Liver (tissue), 7 donors: ENCODE measurements at regions not wholly inside any gene's neighbourhood (a gene's known extent, or its start where the extent isn't known, plus 50 kb on each side); places are given as distances from the start of the nearest gene placed in this dataset.

Source experiments
- DNase-seq: peaks from one replicate; pipeline ENCODE4 v3.0.0-alpha.2; 2017; ENCODE audit warnings: low spot score
- H3K27ac ChIP-seq, 2 donors: one replicate each; pipeline ENCODE4 v1.7.0; 2013; ENCODE audit warnings: inconsistent platforms in 2 of 2, low read length in 2 of 2, control low read depth in 1 of 2, low read depth in 1 of 2, mild to moderate bottlenecking in 1 of 2
- H3K27me3 ChIP-seq, 4 donors: one replicate each; pipeline versions ENCODE4 v1.6.1 to v1.7.0; 2013; ENCODE audit warnings: low read length in 3 of 4, inconsistent platforms in 1 of 4, mild to moderate bottlenecking in 1 of 4, moderate library complexity in 1 of 4; ENCODE audit not compliant: control insufficient read depth in 4 of 4, insufficient read depth in 4 of 4
- H3K36me3 ChIP-seq, 4 donors: one replicate each; pipeline versions ENCODE4 v1.6.1 to v1.7.0; 2013; ENCODE audit warnings: low read length in 3 of 4, mild to moderate bottlenecking in 3 of 4, low read depth in 1 of 4, moderate library complexity in 1 of 4; ENCODE audit not compliant: control insufficient read depth in 4 of 4, insufficient read depth in 3 of 4
- H3K4me1 ChIP-seq, 4 donors: one replicate each; pipeline versions ENCODE4 v1.6.1 to v1.7.0; 2013; ENCODE audit warnings: low read length in 3 of 4, mild to moderate bottlenecking in 3 of 4, moderate library complexity in 1 of 4; ENCODE audit not compliant: control insufficient read depth in 4 of 4, insufficient read depth in 4 of 4
- H3K4me3 ChIP-seq, 3 donors: one replicate each; pipeline versions ENCODE4 v1.6.1 to v1.7.0; 2013; ENCODE audit warnings: low read length in 3 of 3, control low read depth in 1 of 3, low read depth in 1 of 3, mild to moderate bottlenecking in 1 of 3
- H3K9ac ChIP-seq, 2 donors: one replicate each; pipeline ENCODE4 v1.7.0; 2013; ENCODE audit warnings: low read length in 2 of 2, mild to moderate bottlenecking in 2 of 2, moderate library complexity in 2 of 2, control low read depth in 1 of 2, low read depth in 1 of 2
- H3K9me3 ChIP-seq, 4 donors: one replicate each; pipeline versions ENCODE4 v1.6.1 to v1.7.0; 2013; ENCODE audit warnings: low read length in 3 of 4; ENCODE audit not compliant: control insufficient read depth in 4 of 4
- EGR1 ChIP-seq, 2 donors: IDR thresholded peaks; 2 replicates each; pipeline ENCODE4 v1.6.1; 2016 to 2018; ENCODE audit warnings: antibody characterized with exemption in 2 of 2, low read depth in 2 of 2
- GABPA ChIP-seq, 2 donors: IDR thresholded peaks in 1 of 2; conservative IDR thresholded peaks in 1 of 2; 2 replicates each; pipeline ENCODE4 v1.6.1; 2016; ENCODE audit warnings: antibody characterized with exemption in 2 of 2, mild to moderate bottlenecking in 1 of 2, moderate library complexity in 1 of 2
- HNF4A ChIP-seq, 2 donors: conservative IDR thresholded peaks; 2 replicates each; pipeline ENCODE4 v1.6.1; 2016; ENCODE audit warnings: antibody characterized with exemption in 2 of 2, mild to moderate bottlenecking in 2 of 2
- HNF4G ChIP-seq: IDR thresholded peaks from 2 replicates; pipeline ENCODE4 v1.6.1; 2016; ENCODE audit warnings: antibody characterized with exemption
- JUND ChIP-seq, 2 donors: IDR thresholded peaks; 2 replicates each; pipeline ENCODE4 v1.6.1; 2016; ENCODE audit warnings: antibody characterized with exemption in 2 of 2
- NR2F2 ChIP-seq: IDR thresholded peaks from 2 replicates; pipeline ENCODE4 v1.6.1; 2016; ENCODE audit warnings: antibody characterized with exemption
- RXRA ChIP-seq, 2 donors: IDR thresholded peaks; 2 replicates each; pipeline ENCODE4 v1.6.1; 2017 to 2018; ENCODE audit warnings: antibody characterized with exemption in 2 of 2, mild to moderate bottlenecking in 1 of 2
- SP1 ChIP-seq: IDR thresholded peaks from 2 replicates; pipeline ENCODE4 v1.6.1; 2018; ENCODE audit warnings: antibody characterized with exemption, mild to moderate bottlenecking
- TAF1 ChIP-seq: conservative IDR thresholded peaks from 2 replicates; pipeline ENCODE4 v1.6.1; 2016; ENCODE audit warnings: antibody characterized with exemption, mild to moderate bottlenecking
- YY1 ChIP-seq: IDR thresholded peaks from 2 replicates; pipeline ENCODE4 v1.6.1; 2016; ENCODE audit warnings: antibody characterized with exemption, mild to moderate bottlenecking
- WGBS: extraction: QIAGEN DNeasy Blood & Tissue Kit; methylation state at CpG from one replicate; pipeline ENCODE4 v1.1.7; 2013; 5-methylcytosine and 5-hydroxymethylcytosine counted together
- TF ChIP-seq, protein P1 (sequence below): IDR thresholded peaks from 2 replicates; pipeline ENCODE4 v1.6.1; 2016; ENCODE audit warnings: antibody characterized with exemption
- TF ChIP-seq, protein P2 (sequence below): IDR thresholded peaks from 2 replicates; pipeline ENCODE4 v1.6.1; 2016; ENCODE audit warnings: antibody characterized with exemption
- TF ChIP-seq, protein P3 (sequence below): IDR thresholded peaks from 2 replicates; pipeline ENCODE4 v1.6.1; 2016; ENCODE audit warnings: antibody characterized with exemption, mild to moderate bottlenecking
- TF ChIP-seq, protein P4 (sequence below): IDR thresholded peaks from 2 replicates; pipeline ENCODE4 v1.6.1; 2016; ENCODE audit warnings: antibody characterized with exemption
- donor health status: healthy.
- donor health status: healthy.
- donor health status: healthy.
- donor health status: healthy.

DNA sequence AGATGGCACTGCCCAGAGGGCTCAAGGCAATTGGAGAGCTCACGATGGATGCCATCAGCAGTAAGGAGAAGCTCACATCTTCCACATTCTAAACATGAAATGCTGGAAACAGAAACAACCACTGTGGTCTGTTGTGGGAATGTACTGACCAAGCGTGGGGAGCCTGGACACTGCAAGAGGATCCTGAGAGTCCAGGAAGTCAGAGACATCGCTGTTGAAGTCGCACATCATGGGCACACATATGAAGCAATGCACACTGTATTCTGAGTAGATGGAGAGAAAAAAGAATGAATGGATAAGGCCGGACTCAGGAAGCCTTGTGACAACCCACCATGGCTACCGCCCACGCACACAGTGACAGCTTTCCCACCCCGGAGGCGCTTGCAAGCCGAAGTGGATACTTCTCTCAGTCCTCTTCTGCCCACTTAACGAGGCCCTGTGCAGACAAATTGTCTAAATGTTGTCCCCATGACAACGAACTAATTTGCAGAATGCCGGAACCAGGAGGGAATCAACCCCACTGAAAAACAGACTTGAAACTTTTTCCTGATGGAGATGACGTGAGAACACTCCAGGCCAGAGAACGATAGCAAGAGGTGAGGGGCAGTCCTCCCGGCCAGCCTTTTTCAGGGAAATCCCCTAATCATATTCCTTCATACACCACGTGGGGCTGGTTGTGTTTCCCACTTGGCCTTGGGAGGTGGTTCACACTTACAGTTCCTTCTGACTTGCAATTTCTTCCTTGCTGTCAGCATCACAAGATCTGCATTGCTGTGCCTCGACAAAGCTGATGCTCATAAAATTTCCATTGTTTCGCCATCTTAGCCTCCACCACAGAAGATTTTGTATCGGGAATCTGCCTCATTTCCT lies 109.6 kb upstream of the SERP2 start:
- WGBS = 86% methylated on average over 20 of the region's 20 CpGs
- Histone ChIP-seq H3K27me3 (no peaks in the 10 kb centered on the region), H3K4me3 (no peak overlapping the region), H3K9me3 (no peaks in the 10 kb centered on the region), H3K36me3 (no peaks in the 10 kb centered on the region), H3K27ac (no peak overlapping the region), H3K4me1 (no peaks in the 10 kb centered on the region), H3K9ac (no peak overlapping the region)
- no peak for DNase-seq
- TF ChIP-seq, protein P1, sequence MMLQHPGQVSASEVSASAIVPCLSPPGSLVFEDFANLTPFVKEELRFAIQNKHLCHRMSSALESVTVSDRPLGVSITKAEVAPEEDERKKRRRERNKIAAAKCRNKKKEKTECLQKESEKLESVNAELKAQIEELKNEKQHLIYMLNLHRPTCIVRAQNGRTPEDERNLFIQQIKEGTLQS = no peak
- TF ChIP-seq, protein P2, sequence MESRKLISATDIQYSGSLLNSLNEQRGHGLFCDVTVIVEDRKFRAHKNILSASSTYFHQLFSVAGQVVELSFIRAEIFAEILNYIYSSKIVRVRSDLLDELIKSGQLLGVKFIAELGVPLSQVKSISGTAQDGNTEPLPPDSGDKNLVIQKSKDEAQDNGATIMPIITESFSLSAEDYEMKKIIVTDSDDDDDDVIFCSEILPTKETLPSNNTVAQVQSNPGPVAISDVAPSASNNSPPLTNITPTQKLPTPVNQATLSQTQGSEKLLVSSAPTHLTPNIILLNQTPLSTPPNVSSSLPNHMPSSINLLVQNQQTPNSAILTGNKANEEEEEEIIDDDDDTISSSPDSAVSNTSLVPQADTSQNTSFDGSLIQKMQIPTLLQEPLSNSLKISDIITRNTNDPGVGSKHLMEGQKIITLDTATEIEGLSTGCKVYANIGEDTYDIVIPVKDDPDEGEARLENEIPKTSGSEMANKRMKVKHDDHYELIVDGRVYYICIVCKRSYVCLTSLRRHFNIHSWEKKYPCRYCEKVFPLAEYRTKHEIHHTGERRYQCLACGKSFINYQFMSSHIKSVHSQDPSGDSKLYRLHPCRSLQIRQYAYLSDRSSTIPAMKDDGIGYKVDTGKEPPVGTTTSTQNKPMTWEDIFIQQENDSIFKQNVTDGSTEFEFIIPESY = no peak
- TF ChIP-seq RXRA (IDR thresholded peaks at IDR 0.05) (no peak), GABPA (IDR thresholded peaks at IDR 0.05 in 1 of 2, conservative IDR thresholded peaks at IDR 0.05 in 1 of 2) (no peak), EGR1 (IDR thresholded peaks at IDR 0.05; ENCODE audit: low read depth in 2 of 2) (no peak)

DNA sequence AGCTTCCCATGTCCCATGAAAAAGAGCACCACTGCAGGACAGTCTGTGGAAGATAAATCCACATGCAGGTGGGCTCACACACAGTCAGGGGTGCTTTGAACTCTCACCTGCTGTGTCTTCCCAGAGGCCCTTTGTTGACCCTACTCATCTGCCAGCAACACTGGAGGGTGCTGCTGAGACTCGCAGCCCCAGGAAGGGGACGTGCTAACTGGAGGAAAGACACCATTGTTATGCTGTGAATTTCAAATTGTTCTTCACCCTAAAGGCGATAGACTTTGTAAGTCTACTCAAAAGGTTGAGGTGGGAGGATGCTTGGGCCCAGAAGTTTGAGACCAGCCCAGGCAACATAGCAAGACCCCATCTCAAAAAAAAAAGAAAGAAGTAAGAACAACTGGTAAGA lies 107.3 kb upstream of the SERP2 start:
- WGBS = 87% methylated on average over 3 of the region's 3 CpGs
- Histone ChIP-seq H3K27me3 (no peaks in the 10 kb centered on the region), H3K4me3 (no peak overlapping the region), H3K27ac (no peak overlapping the region), H3K36me3 (no peaks in the 10 kb centered on the region), H3K9me3 (no peaks in the 10 kb centered on the region), H3K4me1 (no peaks in the 10 kb centered on the region), H3K9ac (no peak overlapping the region)
- DNase-seq = no peak
- TF ChIP-seq, protein P2 = no peak
- TF ChIP-seq HNF4G (no peak), NR2F2 (no peak), GABPA (IDR thresholded peaks at IDR 0.05 in 1 of 2, conservative IDR thresholded peaks at IDR 0.05 in 1 of 2) (no peak), YY1 (no peak), EGR1 (IDR thresholded peaks at IDR 0.05; ENCODE audit: low read depth in 2 of 2) (no peak), SP1 (no peak), HNF4A (conservative IDR thresholded peaks at IDR 0.05) (no peak), JUND (IDR thresholded peaks at IDR 0.05) (no peak), TAF1 (no peak)
- TF ChIP-seq, protein P3, sequence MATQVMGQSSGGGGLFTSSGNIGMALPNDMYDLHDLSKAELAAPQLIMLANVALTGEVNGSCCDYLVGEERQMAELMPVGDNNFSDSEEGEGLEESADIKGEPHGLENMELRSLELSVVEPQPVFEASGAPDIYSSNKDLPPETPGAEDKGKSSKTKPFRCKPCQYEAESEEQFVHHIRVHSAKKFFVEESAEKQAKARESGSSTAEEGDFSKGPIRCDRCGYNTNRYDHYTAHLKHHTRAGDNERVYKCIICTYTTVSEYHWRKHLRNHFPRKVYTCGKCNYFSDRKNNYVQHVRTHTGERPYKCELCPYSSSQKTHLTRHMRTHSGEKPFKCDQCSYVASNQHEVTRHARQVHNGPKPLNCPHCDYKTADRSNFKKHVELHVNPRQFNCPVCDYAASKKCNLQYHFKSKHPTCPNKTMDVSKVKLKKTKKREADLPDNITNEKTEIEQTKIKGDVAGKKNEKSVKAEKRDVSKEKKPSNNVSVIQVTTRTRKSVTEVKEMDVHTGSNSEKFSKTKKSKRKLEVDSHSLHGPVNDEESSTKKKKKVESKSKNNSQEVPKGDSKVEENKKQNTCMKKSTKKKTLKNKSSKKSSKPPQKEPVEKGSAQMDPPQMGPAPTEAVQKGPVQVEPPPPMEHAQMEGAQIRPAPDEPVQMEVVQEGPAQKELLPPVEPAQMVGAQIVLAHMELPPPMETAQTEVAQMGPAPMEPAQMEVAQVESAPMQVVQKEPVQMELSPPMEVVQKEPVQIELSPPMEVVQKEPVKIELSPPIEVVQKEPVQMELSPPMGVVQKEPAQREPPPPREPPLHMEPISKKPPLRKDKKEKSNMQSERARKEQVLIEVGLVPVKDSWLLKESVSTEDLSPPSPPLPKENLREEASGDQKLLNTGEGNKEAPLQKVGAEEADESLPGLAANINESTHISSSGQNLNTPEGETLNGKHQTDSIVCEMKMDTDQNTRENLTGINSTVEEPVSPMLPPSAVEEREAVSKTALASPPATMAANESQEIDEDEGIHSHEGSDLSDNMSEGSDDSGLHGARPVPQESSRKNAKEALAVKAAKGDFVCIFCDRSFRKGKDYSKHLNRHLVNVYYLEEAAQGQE = no peak
- TF ChIP-seq, protein P1 = no peak
- TF ChIP-seq, protein P4, sequence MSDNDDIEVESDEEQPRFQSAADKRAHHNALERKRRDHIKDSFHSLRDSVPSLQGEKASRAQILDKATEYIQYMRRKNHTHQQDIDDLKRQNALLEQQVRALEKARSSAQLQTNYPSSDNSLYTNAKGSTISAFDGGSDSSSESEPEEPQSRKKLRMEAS = no peak
